CD4-positive, CD25-positive, alpha-beta regulatory T cell (primary cell): ENCODE measurements at regions not wholly inside any gene's neighbourhood (a gene's known extent, or its start where the extent isn't known, plus 50 kb on each side); places are given as distances from the start of the nearest gene placed in this dataset.

ENCODE experiments used
- ATAC-seq, 2 donors: fragments of 150-1000 bp; cut with Tn5 transposase; one replicate each; pipeline ENCODE4 v1.10.0; 2021; ENCODE audit warnings: low read depth in 2 of 2, moderate number of reproducible peaks in 2 of 2, moderate library complexity in 1 of 2
- DNase-seq, 3 donors: peaks; one replicate each; pipeline versions ENCODE4 v3.0.0 to v3.0.0-alpha.2; 2012 to 2022; ENCODE audit warnings: mixed read lengths in 1 of 3
- H3K27ac ChIP-seq: one replicate; pipeline ENCODE4 v1.7.0; 2013; ENCODE audit warnings: mild to moderate bottlenecking, low read length; ENCODE audit not compliant: insufficient read depth, poor library complexity, severe bottlenecking
- H3K27me3 ChIP-seq: one replicate; pipeline ENCODE4 v1.7.0; 2013; ENCODE audit warnings: low read length; ENCODE audit not compliant: control insufficient read depth, insufficient read depth
- H3K36me3 ChIP-seq: one replicate; pipeline ENCODE4 v1.7.0; 2013; ENCODE audit warnings: mild to moderate bottlenecking, low read length, moderate library complexity; ENCODE audit not compliant: control insufficient read depth, insufficient read depth
- H3K4me1 ChIP-seq: 2 replicates; pipeline ENCODE4 v1.7.0; 2013; ENCODE audit warnings: mild to moderate bottlenecking, low read length; ENCODE audit not compliant: insufficient read depth, control insufficient read depth, poor library complexity, severe bottlenecking
- H3K4me3 ChIP-seq: one replicate; pipeline ENCODE4 v1.7.0; 2013; ENCODE audit warnings: low read depth, mild to moderate bottlenecking, low read length, moderate library complexity
- H3K9me3 ChIP-seq, 2 experiments: 1 replicate in 1 of 2; 2 replicates in 1 of 2; pipeline ENCODE4 v1.7.0; 2013; ENCODE audit warnings: low read length in 2 of 2, mild to moderate bottlenecking in 1 of 2, moderate library complexity in 1 of 2; ENCODE audit not compliant: control insufficient read depth in 2 of 2
- H3K27ac Mint-ChIP-seq, 3 donors: one replicate each; pipeline ENCODE4 v1.8.0; 2020 to 2022; ENCODE audit warnings: mild to moderate bottlenecking in 3 of 3, mixed read lengths in 3 of 3, moderate library complexity in 2 of 3
- H3K27me3 Mint-ChIP-seq: one replicate; pipeline ENCODE4 v1.8.0; 2022; ENCODE audit warnings: mild to moderate bottlenecking, mixed read lengths
- H3K36me3 Mint-ChIP-seq: one replicate; pipeline ENCODE4 v1.8.0; 2020; ENCODE audit warnings: mixed read lengths
- H3K4me1 Mint-ChIP-seq, 4 donors: one replicate each; pipeline ENCODE4 v1.8.0; 2020 to 2022; ENCODE audit warnings: mixed read lengths in 4 of 4, mild to moderate bottlenecking in 1 of 4
- H3K4me3 Mint-ChIP-seq, 4 donors: one replicate each; pipeline ENCODE4 v1.8.0; 2020 to 2022; ENCODE audit warnings: mild to moderate bottlenecking in 4 of 4, mixed read lengths in 4 of 4, moderate library complexity in 3 of 4
- H3K9me3 Mint-ChIP-seq, 7 donors: one replicate each; pipeline ENCODE4 v1.8.0; 2020 to 2022; ENCODE audit warnings: mixed read lengths in 7 of 7, mild to moderate bottlenecking in 3 of 7, moderate library complexity in 2 of 7

DNA sequence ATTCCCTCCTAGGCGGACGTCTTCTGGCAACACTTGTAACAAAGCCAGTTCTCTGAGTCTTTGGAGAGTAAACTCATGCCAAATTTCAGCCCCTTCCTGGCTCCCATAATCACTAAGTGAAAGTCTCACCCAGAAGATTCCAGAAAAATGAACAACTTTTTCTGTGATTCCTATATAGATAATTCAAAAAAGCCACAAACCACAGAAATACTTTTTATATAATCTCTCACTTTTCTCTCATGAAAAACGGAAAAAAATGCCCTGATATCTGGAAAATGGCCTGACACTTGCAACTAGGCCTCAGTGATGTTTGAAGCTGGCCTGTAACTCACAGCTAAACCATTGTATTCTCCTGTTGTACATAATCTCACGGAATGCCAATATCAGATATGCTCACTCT is 296.2 kb downstream of the HTR7 start:
- no peak overlapping the region for H3K4me3 Mint-ChIP-seq

DNA sequence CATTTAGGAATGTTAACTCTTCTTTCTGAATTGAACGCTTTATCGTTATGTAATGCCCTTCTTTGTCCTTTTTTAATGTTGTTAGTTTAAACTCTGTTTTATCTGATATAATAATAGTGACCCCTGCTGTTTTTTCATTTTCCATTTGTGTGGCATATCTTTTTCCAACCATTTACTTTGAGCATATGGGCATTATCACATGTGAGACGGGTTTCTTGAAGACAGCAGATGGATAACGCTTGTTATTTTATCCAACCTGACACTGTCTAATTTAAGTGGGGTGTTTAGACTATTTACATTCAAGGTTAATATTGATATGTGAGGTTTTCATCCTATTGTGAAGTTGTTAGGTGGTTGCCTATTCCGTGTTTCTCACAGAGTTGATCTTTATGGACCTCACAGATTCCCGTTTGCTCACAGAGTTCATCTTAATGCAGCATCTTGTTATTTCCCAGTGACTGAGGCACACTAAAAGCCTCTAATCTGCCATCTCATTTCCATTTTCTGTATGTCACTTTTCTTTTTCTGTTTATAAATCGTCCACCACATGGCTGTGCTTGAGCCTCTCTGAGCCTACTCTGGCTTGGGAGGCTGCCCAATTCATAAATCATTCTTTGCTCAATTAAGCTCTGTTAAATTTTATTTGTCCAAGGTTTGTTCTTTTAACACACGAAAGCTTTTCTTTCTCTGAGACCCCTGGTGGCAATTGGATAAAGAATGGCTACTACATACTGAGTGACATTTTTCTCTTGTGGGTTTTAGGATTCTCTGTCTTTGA is 286.2 kb downstream of the HTR7 start:
- Histone ChIP-seq H3K27ac (no peak overlapping the region), H3K4me3 (no peak overlapping the region), H3K27me3 (no peaks in the 10 kb centered on the region), H3K4me1 (no peaks in the 10 kb centered on the region), H3K36me3 (no peaks in the 10 kb centered on the region), H3K9me3 (no peaks in the 10 kb centered on the region)
- no peak for ATAC-seq
- no peaks in the 10 kb centered on the region for H3K27me3 Mint-ChIP-seq
- H3K4me3 Mint-ChIP-seq = no peak overlapping the region
- no peak overlapping the region for H3K27ac Mint-ChIP-seq
- no peaks in the 10 kb centered on the region for H3K4me1 Mint-ChIP-seq
- peaks cover 0 to 5% (median 3%) of the 10 kb centered on the region in 7 donors for H3K9me3 Mint-ChIP-seq
- H3K36me3 Mint-ChIP-seq = no peaks in the 10 kb centered on the region
- DNase-seq = no peak

More for the DNA sequence above, 296.2 kb downstream of the HTR7 start:
- ATAC-seq (no peak), DNase-seq (no peak)
- H3K27ac Mint-ChIP-seq = no peak overlapping the region
- H3K27me3 Mint-ChIP-seq = no peaks in the 10 kb centered on the region
- Histone ChIP-seq H3K4me3 (no peak overlapping the region), H3K4me1 (no peaks in the 10 kb centered on the region), H3K27ac (no peak overlapping the region), H3K36me3 (no peaks in the 10 kb centered on the region), H3K9me3 (no peaks in the 10 kb centered on the region), H3K27me3 (no peaks in the 10 kb centered on the region)
- no peaks in the 10 kb centered on the region for H3K36me3 Mint-ChIP-seq
- peaks cover 0 to 5% (median 2%) of the 10 kb centered on the region in 7 donors for H3K9me3 Mint-ChIP-seq
- H3K4me1 Mint-ChIP-seq = no peaks in the 10 kb centered on the region

DNA sequence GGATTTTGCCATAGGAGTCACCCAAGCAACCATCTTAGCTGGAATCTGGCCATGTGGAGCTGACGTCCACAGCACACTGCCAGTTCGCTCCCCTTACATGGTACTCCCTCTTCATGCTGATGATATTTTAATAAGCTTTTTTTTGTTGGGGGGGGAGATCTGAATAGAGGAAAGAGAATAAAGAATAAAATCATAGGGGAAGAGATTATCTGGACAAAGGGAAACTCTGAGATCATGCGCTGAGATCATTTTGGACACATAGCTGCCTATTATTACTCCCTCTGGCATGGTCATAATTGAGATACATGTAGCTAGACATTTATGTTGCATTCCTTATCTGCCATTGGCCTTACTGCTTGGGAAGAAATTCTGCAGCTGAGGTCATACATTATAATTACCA is 282.7 kb downstream of the HTR7 start:
- no peak for DNase-seq
- H3K36me3 Mint-ChIP-seq = no peaks in the 10 kb centered on the region
- peaks cover 0 to 7% (median 3%) of the 10 kb centered on the region in 7 donors for H3K9me3 Mint-ChIP-seq
- no peak for ATAC-seq
- H3K4me3 Mint-ChIP-seq = no peak overlapping the region
- no peaks in the 10 kb centered on the region for H3K36me3 ChIP-seq
- no peak overlapping the region for H3K27ac ChIP-seq
- H3K4me3 ChIP-seq = no peak overlapping the region
- no peak overlapping the region for H3K27ac Mint-ChIP-seq
- no peaks in the 10 kb centered on the region for H3K4me1 Mint-ChIP-seq
- no peaks in the 10 kb centered on the region for H3K9me3 ChIP-seq
- no peaks in the 10 kb centered on the region for H3K27me3 ChIP-seq
- H3K27me3 Mint-ChIP-seq = no peaks in the 10 kb centered on the region
- no peaks in the 10 kb centered on the region for H3K4me1 ChIP-seq

DNA sequence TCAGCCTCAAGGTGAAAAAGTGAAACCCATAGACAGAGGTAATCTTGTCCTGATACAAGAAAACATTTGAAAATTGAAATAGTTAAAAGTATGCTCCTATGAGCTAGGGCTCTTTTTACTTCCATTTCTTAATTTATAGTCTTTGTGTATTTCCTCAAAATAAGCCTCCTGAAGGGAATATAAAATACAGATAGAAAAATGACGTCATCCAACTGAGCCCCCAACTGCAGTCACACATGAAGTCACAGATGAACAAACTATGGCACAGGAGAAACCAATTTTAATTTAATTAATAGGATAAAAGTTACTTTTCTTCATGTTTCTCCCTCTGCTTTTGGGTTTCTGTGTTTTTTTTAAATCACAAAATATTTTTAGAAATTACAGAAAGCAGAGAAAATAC is 280.3 kb downstream of the HTR7 start:
- Histone ChIP-seq H3K4me3 (no peak overlapping the region), H3K4me1 (no peaks in the 10 kb centered on the region), H3K27ac (no peak overlapping the region), H3K9me3 (no peaks in the 10 kb centered on the region), H3K27me3 (no peaks in the 10 kb centered on the region), H3K36me3 (no peaks in the 10 kb centered on the region)
- peaks cover 0 to 6% (median 0%) of the 10 kb centered on the region in 7 donors for H3K9me3 Mint-ChIP-seq
- ATAC-seq = no peak
- no peaks in the 10 kb centered on the region for H3K36me3 Mint-ChIP-seq
- H3K27ac Mint-ChIP-seq = no peak overlapping the region
- H3K4me1 Mint-ChIP-seq = no peaks in the 10 kb centered on the region
- no peak for DNase-seq
- H3K4me3 Mint-ChIP-seq = no peak overlapping the region
- no peaks in the 10 kb centered on the region for H3K27me3 Mint-ChIP-seq

DNA sequence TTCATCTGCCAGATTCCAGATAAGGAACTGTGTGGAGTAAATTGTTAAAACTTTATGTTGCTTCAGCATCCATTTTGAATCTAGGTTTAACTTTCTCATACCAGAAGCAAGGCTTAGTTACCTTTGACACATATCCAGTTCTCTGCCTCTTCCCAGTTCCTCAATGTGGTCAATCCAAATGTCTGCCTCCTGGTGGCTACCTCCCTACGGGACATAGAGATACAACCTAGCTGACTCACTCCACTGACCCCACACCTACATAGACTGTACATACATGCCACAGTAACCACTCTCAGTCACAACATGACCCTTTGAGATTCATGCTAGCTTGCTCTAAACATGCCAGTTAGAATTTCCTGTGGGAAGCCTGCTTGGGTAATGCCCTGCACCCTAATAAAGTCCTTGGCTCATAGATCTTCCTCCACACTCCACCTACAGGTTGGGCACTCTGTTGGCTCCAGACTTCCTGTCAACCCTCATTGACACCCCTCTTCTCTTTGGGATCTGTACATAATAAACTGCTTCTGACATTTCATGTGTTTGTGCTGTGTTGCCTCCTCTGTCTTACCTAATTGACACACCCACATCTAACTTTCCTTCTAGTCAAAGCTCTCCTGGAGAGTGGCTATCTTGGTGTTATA is 278.1 kb downstream of the HTR7 start:
- Mint-ChIP-seq H3K4me3 (no peak overlapping the region), H3K4me1 (no peaks in the 10 kb centered on the region), H3K27me3 (no peaks in the 10 kb centered on the region), H3K36me3 (no peaks in the 10 kb centered on the region), H3K9me3 (peaks cover 0 to 5% (median 0%) of the 10 kb centered on the region in 7 donors), H3K27ac (no peak overlapping the region)
- Histone ChIP-seq H3K27ac (no peak overlapping the region), H3K9me3 (no peaks in the 10 kb centered on the region), H3K27me3 (no peaks in the 10 kb centered on the region), H3K36me3 (no peaks in the 10 kb centered on the region), H3K4me3 (no peak overlapping the region), H3K4me1 (no peaks in the 10 kb centered on the region)
- no peak for ATAC-seq
- no peak for DNase-seq

DNA sequence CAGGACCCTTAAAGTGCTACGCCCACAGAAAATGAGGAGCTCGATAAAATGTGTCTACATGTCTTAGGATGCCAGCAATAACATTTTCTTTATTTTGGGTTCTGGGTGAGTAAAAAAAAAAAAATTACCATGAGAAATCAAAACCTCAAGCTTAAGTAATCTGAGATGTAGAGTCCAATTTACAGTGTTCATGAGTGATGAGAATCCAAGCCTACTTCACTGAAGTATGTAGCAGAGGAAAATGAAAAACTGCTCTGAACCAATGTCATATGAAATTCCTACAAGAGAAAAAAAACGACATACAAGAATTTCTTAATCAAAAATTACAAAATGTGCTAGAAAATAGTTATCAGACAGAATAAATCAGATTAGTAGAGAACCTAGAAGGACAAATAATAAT is 274.4 kb downstream of the HTR7 start:
- H3K4me3 Mint-ChIP-seq = no peak overlapping the region
- no peaks in the 10 kb centered on the region for H3K27me3 Mint-ChIP-seq
- Histone ChIP-seq H3K27ac (no peak overlapping the region), H3K36me3 (no peaks in the 10 kb centered on the region), H3K4me1 (no peaks in the 10 kb centered on the region), H3K9me3 (no peaks in the 10 kb centered on the region), H3K4me3 (no peak overlapping the region), H3K27me3 (no peaks in the 10 kb centered on the region)
- H3K27ac Mint-ChIP-seq = no peak overlapping the region
- H3K4me1 Mint-ChIP-seq = no peaks in the 10 kb centered on the region
- no peak for ATAC-seq
- DNase-seq = no peak
- H3K36me3 Mint-ChIP-seq = no peaks in the 10 kb centered on the region
- H3K9me3 Mint-ChIP-seq = peaks cover 0 to 4% (median 0%) of the 10 kb centered on the region in 7 donors

DNA sequence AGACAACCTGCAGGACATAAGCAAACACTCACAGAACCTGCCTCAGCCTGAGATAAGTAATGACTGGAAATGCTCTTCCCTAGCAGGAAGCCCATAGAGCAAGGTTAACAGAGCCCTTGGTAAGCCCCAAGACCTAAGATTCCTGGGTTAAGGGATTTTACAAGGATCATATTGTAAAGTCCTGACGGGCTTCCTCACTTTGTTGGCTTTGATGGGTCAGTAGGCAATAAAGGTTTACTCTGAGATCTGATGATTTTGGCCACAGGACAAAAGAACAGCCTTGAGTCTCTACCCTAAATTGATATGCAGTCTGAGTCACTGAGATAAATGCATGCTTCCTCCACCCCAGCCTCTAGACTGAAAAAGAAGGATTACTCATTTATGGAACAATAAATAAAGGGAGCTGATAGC is 270.8 kb downstream of the HTR7 start:
- Histone ChIP-seq H3K9me3 (no peaks in the 10 kb centered on the region), H3K36me3 (no peaks in the 10 kb centered on the region), H3K27ac (no peak overlapping the region), H3K4me1 (no peaks in the 10 kb centered on the region), H3K27me3 (no peaks in the 10 kb centered on the region), H3K4me3 (no peak overlapping the region)
- peaks cover 0 to 2% (median 0%) of the 10 kb centered on the region in 7 donors for H3K9me3 Mint-ChIP-seq
- H3K27ac Mint-ChIP-seq = no peak overlapping the region
- no peaks in the 10 kb centered on the region for H3K36me3 Mint-ChIP-seq
- H3K4me1 Mint-ChIP-seq = no peaks in the 10 kb centered on the region
- no peak overlapping the region for H3K4me3 Mint-ChIP-seq
- no peak for DNase-seq
- no peaks in the 10 kb centered on the region for H3K27me3 Mint-ChIP-seq
- ATAC-seq = no peak

DNA sequence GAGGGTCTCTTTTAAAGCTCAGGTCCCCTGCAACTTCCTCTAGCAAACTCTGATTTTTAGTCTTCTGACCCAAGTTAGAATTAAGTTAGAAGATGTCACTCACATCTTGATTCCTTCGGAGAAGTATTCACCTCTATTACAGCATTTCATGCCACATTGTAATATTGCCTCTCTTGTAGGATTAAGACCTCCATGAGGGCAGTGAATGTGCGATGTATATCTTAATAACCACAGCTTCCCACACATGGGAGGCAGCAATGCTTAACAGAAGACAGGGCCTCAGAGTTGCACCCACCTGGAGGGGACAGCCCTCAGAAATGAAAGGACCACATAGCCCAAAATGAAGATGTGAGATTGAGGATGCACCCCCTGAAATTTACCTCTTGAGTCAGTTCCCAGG is 270.3 kb downstream of the HTR7 start:
- no peak overlapping the region for H3K27ac Mint-ChIP-seq
- ATAC-seq (no peak), DNase-seq (no peak)
- H3K27me3 Mint-ChIP-seq = no peaks in the 10 kb centered on the region
- no peak overlapping the region for H3K4me3 Mint-ChIP-seq
- peaks cover 0 to 2% (median 0%) of the 10 kb centered on the region in 7 donors for H3K9me3 Mint-ChIP-seq
- H3K4me1 Mint-ChIP-seq = no peaks in the 10 kb centered on the region
- Histone ChIP-seq H3K36me3 (no peaks in the 10 kb centered on the region), H3K4me3 (no peak overlapping the region), H3K27ac (no peak overlapping the region), H3K9me3 (no peaks in the 10 kb centered on the region), H3K27me3 (no peaks in the 10 kb centered on the region), H3K4me1 (no peaks in the 10 kb centered on the region)
- H3K36me3 Mint-ChIP-seq = no peaks in the 10 kb centered on the region
